ENCODE measurements at regions not wholly inside any gene's neighbourhood (a gene's known extent, or its start where the extent isn't known, plus 50 kb on each side); places are given as distances from the start of the nearest gene placed in this dataset.
"Not testable (repeated sequence)": the region's sequence is repeated elsewhere in the genome, so short reads cannot be mapped to it uniquely, and the experiment has no call there.

- POLR2A ChIA-PET (ENCODE audit: partially characterized antibody): not testable (repeated sequence)
- peaks cover 71 to 80% of the 10 kb centered on the region in 2 experiments for H3K9me3 ChIP-seq (ENCODE audit: insufficient read depth in 2 of 2, low read depth in 1 of 2, low read length in 1 of 2)
Measured at GRCh38 chr21:10465524-10466110, 55.8 kb upstream of the TPTE start.

More at GRCh38 chr21:10465524-10466110, 55.8 kb upstream of the TPTE start:
- H3K27ac ChIP-seq (ENCODE audit: low read depth, low read length); CTCF ChIA-PET (ENCODE audit: partially characterized antibody); H3K9ac ChIP-seq (replicated peaks in 1 of 4; ENCODE audit: extremely low read depth in 1 of 4, low read depth in 3 of 4, low read length in 3 of 4); H2BK20ac ChIP-seq (ENCODE audit: low read length); H4K91ac ChIP-seq (replicated peaks; ENCODE audit: insufficient read length, low read length); H4K20me1 ChIP-seq (replicated peaks in 1 of 2; ENCODE audit: control insufficient read depth in 1 of 2, insufficient read depth in 2 of 2, low read length in 2 of 2); H2BK5ac ChIP-seq (ENCODE audit: low read depth, low read length); H3K23me2 ChIP-seq (ENCODE audit: low read depth, low read length); H3K23ac ChIP-seq (ENCODE audit: insufficient read length); H3K18ac ChIP-seq (ENCODE audit: extremely low read depth, low read length); H4K8ac ChIP-seq (ENCODE audit: extremely low read depth, insufficient read depth, low read length); H2AFZ ChIP-seq (ENCODE audit: low read length); H2BK12ac ChIP-seq (ENCODE audit: low read depth, low read length); H2AK5ac ChIP-seq (ENCODE audit: low read depth, low read length); H3K79me2 ChIP-seq (ENCODE audit: control insufficient read depth in 1 of 2, insufficient read depth in 2 of 2, low read length in 2 of 2); H3K36me3 ChIP-seq (ENCODE audit: control insufficient read depth in 2 of 4, insufficient read depth in 4 of 4, low read length in 3 of 4); H3K14ac ChIP-seq (ENCODE audit: insufficient read length); H3K4me3 ChIP-seq (ENCODE audit: extremely low read depth in 1 of 4, insufficient read depth in 2 of 4, low read depth in 3 of 4, low read length in 4 of 4); H3K27me3 ChIP-seq (replicated peaks in 1 of 4; ENCODE audit: control insufficient read depth in 3 of 4, extremely low read depth in 1 of 4, insufficient read depth in 3 of 4, low read length in 3 of 4); FAIRE-seq; H3K4me1 ChIP-seq (replicated peaks in 1 of 4; ENCODE audit: control insufficient read depth in 3 of 4, insufficient read depth in 4 of 4, low read length in 3 of 4); H4K5ac ChIP-seq (ENCODE audit: insufficient read length, low read depth, low read length); H2BK120ac ChIP-seq (replicated peaks; ENCODE audit: low read depth, low read length); H3K56ac ChIP-seq (replicated peaks; ENCODE audit: insufficient read length, low read depth, low read length); H3K4me2 ChIP-seq (ENCODE audit: insufficient read depth in 1 of 2, low read depth in 2 of 2, low read length in 2 of 2); H3K4ac ChIP-seq (replicated peaks; ENCODE audit: insufficient read length, low read depth, low read length); H2BK15ac ChIP-seq (ENCODE audit: low read length); DNase-seq (ENCODE audit: low read depth in 1 of 2, low spot score in 2 of 2); H3K79me1 ChIP-seq (ENCODE audit: low read depth, low read length): not testable (repeated sequence)
- 71% methylated on average over 10 of the region's 10 CpGs; no CpG with 5 or more reads in 1 of the 2 experiments for WGBS, 2 experiments (ENCODE audit: extremely low coverage in 1 of 2, insufficient coverage in 1 of 2, insufficient read length in 1 of 2, insufficient replicate concordance in 2 of 2, low coverage in 1 of 2, low lambda C conversion rate in 2 of 2, missing lambda C conversion rate in 1 of 2)

Measured in H1 (cell line).